SK-N-MC (cell line): ENCODE measurements at regions not wholly inside any gene's neighbourhood (a gene's known extent, or its start where the extent isn't known, plus 50 kb on each side); places are given as distances from the start of the nearest gene placed in this dataset.

Experiments
- EZH2 ChIP-seq: fragments of 200-600 bp; sonication (generic); IDR thresholded peaks from one replicate; pipeline ENCODE4 v1.6.1; 2017; ENCODE audit warnings: antibody characterized with exemption
- POLR2AphosphoS5 ChIP-seq: IDR thresholded peaks from 2 replicates; pipeline ENCODE4 v1.6.1; 2012; ENCODE audit warnings: mild to moderate bottlenecking, low read depth, low read length, borderline replicate concordance

DNA sequence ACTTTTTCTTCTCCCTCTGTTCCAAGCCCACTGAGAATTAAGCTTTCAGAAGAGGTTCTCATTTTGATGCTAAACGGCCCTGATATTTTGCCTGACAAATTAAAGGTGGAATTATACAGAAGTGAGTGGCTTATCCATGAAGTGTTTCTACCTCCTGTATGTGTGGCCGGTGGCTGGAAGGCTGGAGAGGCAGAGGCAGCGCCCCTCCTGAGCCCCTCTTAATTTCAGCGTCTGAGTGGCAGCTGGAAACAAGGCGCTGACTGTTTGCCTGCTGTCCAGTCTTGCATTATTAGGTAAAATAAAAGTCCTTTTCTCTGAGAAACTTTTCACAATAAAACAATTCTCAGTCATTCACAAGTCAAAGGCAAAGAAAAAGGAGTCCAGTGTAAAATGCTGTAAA, 685.7 kb downstream of the MCTP2 start:
- TF ChIP-seq EZH2 (no peak), POLR2AphosphoS5 (no peak)
